ENCODE measurements at regions not wholly inside any gene's neighbourhood (a gene's known extent, or its start where the extent isn't known, plus 50 kb on each side); places are given as distances from the start of the nearest gene placed in this dataset.

DNA sequence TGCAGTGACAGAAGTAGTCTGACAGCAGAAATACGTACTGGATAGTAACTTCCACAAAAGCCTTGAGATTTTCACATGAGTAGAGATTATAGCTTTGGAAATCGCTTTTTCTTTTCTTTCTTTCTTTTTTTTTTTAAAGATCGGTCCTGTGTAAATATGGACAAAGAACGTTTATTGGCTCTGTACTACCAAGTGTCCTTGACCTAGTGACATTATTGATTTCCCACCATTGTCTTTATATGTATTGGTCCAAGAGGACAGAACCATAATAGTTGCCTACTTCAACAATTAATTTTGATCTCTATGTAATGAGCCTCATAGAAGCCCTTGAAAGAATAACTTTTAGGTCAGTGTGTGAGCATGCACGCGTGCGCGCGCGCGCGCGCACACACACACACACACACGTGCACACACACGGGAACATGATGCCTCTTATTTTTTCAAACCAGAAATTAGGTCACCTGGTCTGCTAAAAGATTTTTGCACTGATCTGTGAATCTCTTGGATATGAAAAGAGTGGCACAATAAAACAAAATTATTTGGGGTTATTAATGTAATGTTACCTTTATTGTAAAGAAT lies 516.8 kb downstream of the PSAT1 start:
- TF ChIP-seq EZH2 (IDR thresholded peaks at IDR 0.05; ENCODE audit: insufficient read depth, poor library complexity, severe bottlenecking), result no peak
- TF ChIP-seq EZH2phosphoT487 (IDR thresholded peaks at IDR 0.05; ENCODE audit: insufficient read depth, low read depth), result no peak

Data from GM23248 (cell line).